Aorta (tissue), 5 donors: ENCODE measurements at regions not wholly inside any gene's neighbourhood (a gene's known extent, or its start where the extent isn't known, plus 50 kb on each side); places are given as distances from the start of the nearest gene placed in this dataset.

Experiments used
- ATAC-seq: fragments of 200-7000 bp; cut with Tn5 transposase; one replicate; pipeline ENCODE4 v1.9.1; 2022; ENCODE audit warnings: moderate library complexity; ENCODE audit not compliant: low FRiP score
- DNase-seq, 2 donors: peaks; one replicate each; pipeline ENCODE4 v3.0.0-alpha.2; 2020
- H3K27ac ChIP-seq, 2 donors: one replicate each; pipeline ENCODE4 v1.5.1; 2013; ENCODE audit warnings: low read length in 2 of 2, mild to moderate bottlenecking in 2 of 2, moderate library complexity in 2 of 2, control low read depth in 1 of 2, inconsistent platforms in 1 of 2, low read depth in 1 of 2
- H3K27me3 ChIP-seq, 2 donors: one replicate each; pipeline ENCODE4 v1.6.1; 2013; ENCODE audit warnings: control low read depth in 1 of 2, low read length in 1 of 2, mild to moderate bottlenecking in 1 of 2, moderate library complexity in 1 of 2; ENCODE audit not compliant: insufficient read depth in 2 of 2, control insufficient read depth in 1 of 2
- H3K36me3 ChIP-seq, 2 donors: one replicate each; pipeline ENCODE4 v1.6.1; 2013; ENCODE audit warnings: control low read depth in 1 of 2, low read length in 1 of 2, mild to moderate bottlenecking in 1 of 2; ENCODE audit not compliant: insufficient read depth in 2 of 2, control insufficient read depth in 1 of 2
- H3K4me1 ChIP-seq, 2 donors: one replicate each; pipeline ENCODE4 v1.6.1; 2013; ENCODE audit warnings: low read length in 2 of 2, control low read depth in 1 of 2, mild to moderate bottlenecking in 1 of 2, moderate library complexity in 1 of 2; ENCODE audit not compliant: insufficient read depth in 2 of 2, control insufficient read depth in 1 of 2
- H3K4me3 ChIP-seq, 2 donors: one replicate each; pipeline ENCODE4 v1.5.1; 2013; ENCODE audit warnings: low read length in 2 of 2, control low read depth in 1 of 2, mild to moderate bottlenecking in 1 of 2
- H3K9me3 ChIP-seq: one replicate; pipeline ENCODE4 v1.6.1; 2013; ENCODE audit warnings: mild to moderate bottlenecking, low read length; ENCODE audit not compliant: control insufficient read depth
- WGBS, 2 donors: extraction: QIAGEN DNeasy Blood & Tissue Kit; methylation state at CpG; one replicate each; pipeline ENCODE4 v1.1.7; 2013; 5-methylcytosine and 5-hydroxymethylcytosine counted together
- intact Hi-C, 2 donors: fragments of 100-400 bp; cut with DNase I; formaldehyde crosslinking; loops; one replicate each; pipeline versions ENCODE4 v1.14.2 to v1.15.0; 2022
- donor health status: healthy with polysubstance abuse.
- donor health status: Bipolar disorder and iron deficiency.
- donor health status: DM: no; HTN: no; CAD: no.
- donor health status: DM: no; HTN: no; CAD: no.
- donor health status: DM: yes; HTN: yes; CAD: no.

DNA sequence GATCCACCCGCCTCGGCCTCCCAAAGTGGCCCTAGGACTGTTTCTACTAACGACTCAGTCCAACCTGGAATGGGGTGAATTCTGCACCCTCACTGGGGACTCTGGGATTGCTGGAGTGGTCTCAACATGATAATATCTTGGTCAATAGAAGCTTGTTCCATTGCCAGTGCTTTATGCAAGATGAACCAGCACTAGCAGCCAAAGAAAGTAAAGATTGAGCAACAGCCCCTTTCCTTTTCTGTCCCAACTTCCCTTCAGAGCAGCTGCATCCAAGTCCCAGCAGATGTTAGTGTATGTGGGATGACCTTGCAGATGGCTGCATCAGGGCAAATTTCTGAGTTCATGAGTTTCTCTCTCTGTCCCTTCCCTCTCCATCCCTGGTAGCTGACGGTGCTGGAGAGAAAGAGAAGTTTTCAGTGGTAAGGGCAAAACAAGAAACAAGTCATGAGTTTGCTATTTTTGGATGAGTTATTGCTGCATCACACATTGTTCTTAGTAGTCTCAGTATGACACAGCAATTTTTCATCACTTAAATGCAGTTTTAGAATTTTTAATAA lies 183.6 kb upstream of the EDNRB start:
- DNase-seq (peak in 1 of 2 donors; percentile 58), ATAC-seq (peak; percentile 81)
- intact Hi-C loops: no loop called here
- no peaks in the 10 kb centered on the region for H3K36me3 ChIP-seq
- no peaks in the 10 kb centered on the region for H3K4me1 ChIP-seq
- H3K9me3 ChIP-seq: no peaks in the 10 kb centered on the region
- H3K4me3 ChIP-seq: no peak overlapping the region
- 70 to 79% methylated on average over 4 of the region's 4 CpGs for WGBS, 2 donors
- H3K27me3 ChIP-seq: peaks cover 0 to 2% of the 10 kb centered on the region in 2 donors
- H3K27ac ChIP-seq: no peak overlapping the region

DNA sequence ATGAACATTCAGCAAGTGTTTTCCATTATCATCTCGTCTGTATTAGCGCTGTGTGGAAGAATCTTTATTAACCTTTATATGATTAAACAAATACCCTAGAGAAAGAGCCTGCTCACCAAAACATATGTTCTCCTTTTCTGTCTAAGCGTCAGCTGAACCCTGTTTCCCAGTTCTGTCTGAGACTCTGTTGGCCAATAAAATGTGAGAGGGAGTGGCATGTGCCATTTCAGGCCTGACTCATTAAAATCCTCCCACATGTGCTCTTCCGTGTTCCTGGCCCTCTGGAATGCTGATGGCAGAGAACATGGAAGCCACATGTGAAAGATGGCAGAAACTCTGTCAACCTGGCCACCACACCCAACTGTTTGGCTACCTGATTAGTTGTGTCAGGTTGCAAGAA lies 181.9 kb upstream of the EDNRB start:
- H3K27me3 ChIP-seq: no peaks in the 10 kb centered on the region
- no peak overlapping the region for H3K27ac ChIP-seq
- no peak for DNase-seq
- no peaks in the 10 kb centered on the region for H3K36me3 ChIP-seq
- H3K4me1 ChIP-seq: no peaks in the 10 kb centered on the region
- no peak for ATAC-seq
- 66 to 73% methylated on average over 4 of the region's 4 CpGs for WGBS, 2 donors
- intact Hi-C loops: no loop called here
- H3K4me3 ChIP-seq: no peak overlapping the region
- no peaks in the 10 kb centered on the region for H3K9me3 ChIP-seq

DNA sequence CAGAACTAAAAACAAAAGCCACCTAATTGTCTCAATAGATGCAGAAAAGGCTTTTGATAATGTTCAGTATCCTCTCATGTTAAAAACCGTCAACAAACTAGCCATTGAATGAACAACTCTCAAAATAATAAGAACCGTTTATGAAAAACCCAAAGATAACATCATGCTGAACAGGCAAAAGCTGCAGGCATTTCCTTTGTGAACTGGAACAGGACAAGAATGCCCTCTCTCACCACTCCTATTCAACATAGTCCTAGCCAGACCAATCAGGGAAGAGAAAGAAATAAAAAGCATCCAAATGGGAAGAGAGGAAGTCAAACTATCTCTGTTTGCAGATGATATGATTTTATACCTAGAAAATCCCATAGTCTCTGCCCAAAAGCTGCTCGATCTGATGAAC lies 179.6 kb upstream of the EDNRB start:
- 52 to 60% methylated on average over 3 of the region's 3 CpGs for WGBS, 2 donors
- DNase-seq: no peak
- intact Hi-C loops: no loop called here
- Histone ChIP-seq H3K27me3 (no peaks in the 10 kb centered on the region), H3K36me3 (no peaks in the 10 kb centered on the region), H3K4me1 (no peaks in the 10 kb centered on the region), H3K27ac (no peak overlapping the region), H3K9me3 (no peaks in the 10 kb centered on the region), H3K4me3 (no peak overlapping the region)
- no peak for ATAC-seq

DNA sequence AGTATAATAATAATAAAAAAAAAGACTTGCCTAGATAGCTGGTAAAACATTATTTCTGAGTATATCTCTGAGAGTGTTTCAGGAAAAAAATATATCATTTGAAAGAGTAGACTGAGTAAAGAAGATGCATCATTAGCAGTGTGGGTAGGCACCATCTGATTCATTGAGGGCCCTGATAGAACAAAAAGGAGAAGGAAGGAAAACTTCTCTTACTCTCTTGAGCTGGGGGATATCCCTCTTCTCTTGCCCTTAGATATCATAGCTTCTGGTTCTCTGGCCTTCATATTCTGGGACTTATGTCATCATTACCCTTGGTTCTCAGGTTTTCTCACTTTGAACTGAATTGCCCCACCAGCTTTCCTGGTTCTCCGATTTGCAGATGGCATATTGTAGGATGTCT lies 177.6 kb upstream of the EDNRB start:
- intact Hi-C loops: no loop called here
- no peaks in the 10 kb centered on the region for H3K27me3 ChIP-seq
- H3K9me3 ChIP-seq: no peaks in the 10 kb centered on the region
- H3K4me3 ChIP-seq: no peak overlapping the region
- H3K4me1 ChIP-seq: no peaks in the 10 kb centered on the region
- DNase-seq (no peak), ATAC-seq (no peak)
- WGBS, 2 donors: 88 to 97% methylated on average over 1 of the region's 1 CpG
- H3K27ac ChIP-seq: no peak overlapping the region
- no peaks in the 10 kb centered on the region for H3K36me3 ChIP-seq

DNA sequence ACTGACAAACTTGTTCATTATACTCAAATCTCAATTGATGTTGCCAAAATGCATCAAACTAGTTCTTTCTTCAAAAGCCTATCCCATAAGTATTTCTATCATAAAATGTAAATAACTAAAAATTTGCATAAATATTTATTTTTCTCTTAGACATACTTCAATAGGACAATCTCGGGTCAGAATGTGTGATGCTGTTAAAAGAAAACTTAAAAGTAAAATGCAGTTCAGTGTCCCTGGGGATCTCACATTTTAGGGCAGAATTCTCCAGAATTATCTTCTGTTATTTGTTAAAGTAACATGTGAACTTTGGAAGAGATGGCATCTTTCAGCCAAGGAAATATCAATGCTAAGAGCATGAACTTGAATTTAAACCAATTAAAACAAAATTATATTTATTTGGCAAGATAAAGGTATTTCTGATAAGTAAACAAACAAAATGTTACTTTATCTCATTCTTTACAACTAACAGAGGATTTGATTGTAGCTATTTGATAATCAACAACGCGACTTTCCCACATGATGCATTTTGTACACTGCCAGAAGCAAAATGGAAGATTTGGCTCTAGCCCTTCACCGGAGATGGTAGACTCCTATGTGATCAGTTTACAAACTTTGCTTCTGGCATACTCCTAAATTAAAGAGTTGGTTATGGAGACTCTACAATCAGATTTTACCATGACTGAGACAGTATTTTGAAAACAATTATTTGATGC lies 169.5 kb upstream of the EDNRB start:
- whole genome bisulfite sequencing, 2 donors: 77 to 80% methylated on average over 4 of the region's 4 CpGs
- no peak for ATAC-seq
- no peak overlapping the region for H3K27ac ChIP-seq

DNA sequence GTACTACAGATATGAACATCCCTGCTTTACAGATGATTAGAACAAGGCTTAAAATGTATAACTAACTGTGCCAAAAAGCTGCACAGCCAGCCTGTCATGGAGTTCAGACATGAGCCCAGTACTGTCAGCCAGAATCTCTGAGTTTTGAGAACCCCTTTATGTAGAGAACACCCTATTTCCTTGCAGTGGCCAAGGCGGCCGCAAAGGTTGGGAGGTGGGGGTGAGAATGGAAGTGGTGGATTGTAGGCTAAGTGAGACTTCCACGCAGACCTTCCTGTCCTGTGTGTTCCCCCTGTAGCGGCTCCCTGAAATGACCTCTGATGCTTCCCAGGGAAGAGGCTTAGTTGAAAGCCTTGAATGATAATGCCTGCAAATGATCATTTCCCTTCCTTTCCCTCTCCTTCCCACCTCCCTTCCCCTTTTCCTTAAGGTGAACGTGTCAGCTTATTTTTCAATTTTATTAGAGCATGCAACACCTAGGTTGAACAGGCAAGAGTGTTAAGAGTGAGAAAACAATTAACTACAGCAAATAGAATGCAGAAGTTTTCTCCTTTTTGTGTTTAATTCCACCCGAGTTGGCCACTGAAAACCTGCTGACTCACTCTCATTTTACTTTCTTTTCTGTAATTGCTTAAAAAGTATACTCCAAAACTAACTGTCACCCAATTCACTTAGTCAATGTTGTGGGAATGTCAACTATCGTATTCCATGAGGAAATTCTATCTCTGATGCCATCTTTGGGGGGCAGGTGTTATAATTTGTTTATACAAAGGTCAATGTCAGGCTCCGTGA lies 167.0 kb upstream of the EDNRB start:
- no peaks in the 10 kb centered on the region for H3K36me3 ChIP-seq
- H3K4me3 ChIP-seq: no peak overlapping the region
- 52 to 56% methylated on average over 8 of the region's 8 CpGs for WGBS, 2 donors
- DNase-seq (no peak), ATAC-seq (no peak)
- no peaks in the 10 kb centered on the region for H3K27me3 ChIP-seq
- intact Hi-C loops: no loop called here
- no peak overlapping the region for H3K27ac ChIP-seq
- H3K9me3 ChIP-seq: no peaks in the 10 kb centered on the region
- no peaks in the 10 kb centered on the region for H3K4me1 ChIP-seq

More for the DNA sequence above, 169.5 kb upstream of the EDNRB start:
- DNase-seq: no peak
- no peak overlapping the region for H3K4me3 ChIP-seq
- intact Hi-C loops: no loop called here
- no peaks in the 10 kb centered on the region for H3K4me1 ChIP-seq
- H3K9me3 ChIP-seq: no peaks in the 10 kb centered on the region
- H3K36me3 ChIP-seq: no peaks in the 10 kb centered on the region
- no peaks in the 10 kb centered on the region for H3K27me3 ChIP-seq

DNA sequence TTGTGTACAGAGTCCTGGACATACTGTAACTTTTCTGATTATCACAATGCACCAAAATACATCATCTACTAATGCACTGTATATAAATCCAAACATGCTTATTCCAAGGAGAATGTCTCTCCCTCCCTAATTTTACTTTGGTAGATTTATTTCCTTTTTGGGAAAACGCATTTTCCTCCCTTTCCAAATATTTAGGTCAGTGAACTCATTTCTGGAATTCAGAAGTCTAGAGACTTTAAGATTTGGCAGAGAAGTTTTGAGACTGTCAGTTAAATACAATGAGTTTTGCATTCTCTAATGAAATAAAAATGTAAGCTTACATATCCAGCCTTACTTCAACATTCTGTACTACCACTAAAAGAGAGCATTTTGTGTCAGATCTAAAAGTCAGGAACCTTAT lies 165.8 kb upstream of the EDNRB start:
- H3K4me3 ChIP-seq: no peak overlapping the region
- no peaks in the 10 kb centered on the region for H3K27me3 ChIP-seq
- intact Hi-C loops: no loop called here
- ATAC-seq: no peak
- H3K9me3 ChIP-seq: no peaks in the 10 kb centered on the region
- no peak overlapping the region for H3K27ac ChIP-seq
- H3K36me3 ChIP-seq: no peaks in the 10 kb centered on the region
- 9 to 25% methylated on average over 1 of the region's 1 CpG for WGBS, 2 donors
- DNase-seq: no peak
- no peaks in the 10 kb centered on the region for H3K4me1 ChIP-seq

DNA sequence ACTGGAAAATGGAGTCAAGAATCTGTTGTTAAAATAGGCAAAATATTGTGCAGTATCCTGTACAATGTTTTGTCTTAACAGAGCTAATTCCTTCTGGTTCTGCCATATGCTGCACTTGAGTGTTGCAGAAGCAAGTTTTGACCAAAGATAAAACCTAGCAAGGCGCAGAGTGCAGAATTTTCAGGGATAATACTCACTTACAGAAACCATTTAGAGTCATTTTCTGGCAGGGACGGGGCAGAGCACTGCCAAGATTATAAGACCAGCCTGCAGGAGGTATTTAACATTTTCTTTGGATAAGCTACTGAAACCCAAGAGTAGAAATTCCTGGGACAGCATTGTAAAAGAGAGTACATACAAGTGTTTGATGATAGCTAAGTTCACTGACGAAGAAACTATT lies 159.5 kb upstream of the EDNRB start:
- Histone ChIP-seq H3K36me3 (no peaks in the 10 kb centered on the region), H3K27ac (no peak overlapping the region), H3K4me3 (no peak overlapping the region), H3K9me3 (no peaks in the 10 kb centered on the region), H3K4me1 (no peaks in the 10 kb centered on the region), H3K27me3 (no peaks in the 10 kb centered on the region)
- ATAC-seq (no peak), DNase-seq (no peak)
- WGBS, 2 donors: 38 to 45% methylated on average over 3 of the region's 3 CpGs
- intact Hi-C loops: no loop called here

- Histone ChIP-seq H3K9me3 (no peaks in the 10 kb centered on the region), H3K27me3 (no peaks in the 10 kb centered on the region), H3K36me3 (no peaks in the 10 kb centered on the region), H3K27ac (no peak overlapping the region), H3K4me1 (no peaks in the 10 kb centered on the region), H3K4me3 (no peak overlapping the region)
- ATAC-seq (no peak), DNase-seq (no peak)
- 91 to 94% methylated on average over 1 of the region's 1 CpG for WGBS, 2 donors
- intact Hi-C loops: no loop called here
These were observed 148.7 kb upstream of the EDNRB start for GRCh38 chr13:78067290-78067689.
